NCI-H128 (cell line): ENCODE measurements at regions not wholly inside any gene's neighbourhood (a gene's known extent, or its start where the extent isn't known, plus 50 kb on each side); places are given as distances from the start of the nearest gene placed in this dataset.

Experiments
- DNase-seq: peaks from one replicate; lab custom pipeline; 2025; ENCODE audit not compliant: unreplicated experiment; lab: John Stamatoyannopoulos, UW

DNA sequence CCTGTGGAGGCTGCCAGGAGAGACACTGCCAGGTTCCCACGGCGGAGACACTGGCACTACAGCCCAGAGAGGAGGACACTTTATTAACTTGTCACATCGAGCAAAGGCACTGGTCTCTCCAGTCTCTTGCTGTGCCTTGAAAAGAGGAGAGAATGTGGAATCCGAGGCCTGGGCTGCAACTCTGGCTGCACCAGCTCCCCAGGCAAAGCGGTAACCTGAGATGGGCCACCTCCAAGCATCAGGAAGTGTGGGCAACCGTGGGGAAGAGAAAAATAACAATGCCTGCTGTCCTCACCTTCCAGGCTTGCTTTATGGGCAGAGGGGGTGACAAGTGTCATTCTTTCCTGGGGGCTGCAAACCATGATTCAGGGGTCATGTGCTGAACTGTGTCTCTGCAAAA, 91.6 kb upstream of the RGMA start:
- DNase-seq = no peak

DNA sequence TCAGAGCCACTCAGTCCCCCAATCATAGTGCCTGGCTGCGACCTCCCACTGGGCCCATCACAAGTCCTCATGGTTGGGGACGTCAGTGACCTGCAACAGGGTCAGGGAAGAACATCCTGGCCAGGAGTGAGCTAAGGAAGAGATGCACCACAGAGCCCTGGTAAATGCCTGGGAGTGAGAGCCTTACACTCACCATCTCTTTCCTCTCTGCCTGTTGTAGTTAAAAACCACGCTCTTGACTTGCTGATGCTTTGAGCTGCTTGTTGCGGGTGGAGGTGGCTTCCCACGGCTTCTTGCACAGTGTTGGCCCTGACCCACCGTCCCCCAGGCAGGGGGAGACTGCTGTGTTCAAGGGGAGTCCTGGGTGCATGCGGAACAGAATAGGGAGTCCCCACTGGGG, 91.1 kb upstream of the RGMA start:
- DNase-seq = no peak

DNA sequence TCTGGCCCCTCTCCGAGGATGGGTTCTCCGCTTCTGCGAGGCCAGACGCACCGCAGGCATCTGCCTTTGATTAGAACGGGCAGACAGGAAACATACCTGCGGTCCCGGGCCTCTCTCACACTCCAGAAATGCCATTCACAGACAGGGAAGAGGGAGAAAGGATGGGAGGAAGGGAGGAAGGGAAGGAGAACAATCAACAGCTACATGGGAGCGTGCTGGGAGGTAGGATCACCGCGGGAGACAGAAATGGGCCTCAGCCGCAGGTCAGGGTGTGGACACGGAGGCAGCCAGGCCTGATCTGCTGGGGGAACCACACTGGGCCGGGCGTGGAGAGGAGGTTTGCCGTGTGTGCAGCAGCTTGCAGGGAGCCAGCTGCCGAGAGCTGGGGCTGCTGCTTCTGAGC, 90.7 kb upstream of the RGMA start:
- DNase-seq = no peak

DNA sequence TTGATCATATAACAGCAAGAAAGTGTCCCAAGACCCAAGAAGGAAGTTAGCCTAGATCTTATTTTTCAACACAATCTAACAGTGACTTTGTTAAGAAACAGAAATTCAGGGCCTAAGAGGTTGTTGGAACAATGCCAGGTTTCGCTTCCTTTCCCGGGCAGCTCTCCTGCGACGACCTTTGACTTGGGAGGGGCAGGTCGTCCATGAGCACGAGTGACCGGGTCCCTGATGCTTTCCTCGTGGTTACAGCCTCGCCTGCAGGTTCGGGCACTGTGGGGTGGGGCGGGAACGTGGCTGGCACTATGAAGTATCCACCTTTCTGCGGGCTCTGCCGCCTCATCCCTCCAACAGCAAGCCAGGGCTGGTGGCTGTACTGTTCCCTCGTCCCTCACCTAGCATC, 90.1 kb upstream of the RGMA start:
- no peak for DNase-seq

DNA sequence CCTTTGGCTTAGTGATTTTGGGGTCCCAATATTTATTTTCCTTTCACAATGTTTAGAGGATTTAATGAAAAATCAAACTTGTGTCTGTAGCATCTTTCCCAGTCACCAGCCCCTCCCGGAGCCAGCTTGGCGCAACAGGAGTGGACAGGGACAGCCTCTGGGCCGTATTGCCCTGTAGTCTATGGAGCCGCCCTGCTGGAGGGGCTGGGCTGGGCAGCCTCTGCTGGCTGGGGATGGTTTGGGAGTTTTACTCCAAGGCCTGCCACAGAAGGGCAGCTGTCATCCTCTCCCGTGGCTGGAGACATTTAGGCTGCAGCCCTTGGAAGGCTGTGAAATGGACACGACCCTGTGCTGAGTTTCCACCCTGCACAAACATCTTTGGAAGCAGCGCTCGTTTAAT, 89.4 kb upstream of the RGMA start:
- no peak for DNase-seq

DNA sequence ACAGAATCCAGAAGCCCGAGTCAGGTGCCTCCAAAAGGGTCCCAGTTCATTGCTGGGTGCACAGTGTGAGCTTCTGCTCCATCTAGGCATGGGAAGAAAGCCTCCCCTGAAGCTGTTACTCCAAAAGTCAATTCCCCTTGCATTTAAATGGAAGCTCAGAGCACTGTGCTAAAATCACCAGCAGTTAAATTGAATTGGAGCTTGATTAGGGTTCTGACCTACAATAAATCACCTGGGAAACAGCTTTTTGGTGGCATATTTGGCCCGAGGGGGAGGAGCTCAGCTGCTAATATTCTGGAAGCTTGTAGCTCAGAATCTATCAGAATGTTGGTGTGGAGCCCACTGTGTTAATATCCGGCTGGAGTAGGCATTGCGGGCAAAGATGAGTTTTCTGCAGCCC, 87.1 kb upstream of the RGMA start:
- no peak for DNase-seq

DNA sequence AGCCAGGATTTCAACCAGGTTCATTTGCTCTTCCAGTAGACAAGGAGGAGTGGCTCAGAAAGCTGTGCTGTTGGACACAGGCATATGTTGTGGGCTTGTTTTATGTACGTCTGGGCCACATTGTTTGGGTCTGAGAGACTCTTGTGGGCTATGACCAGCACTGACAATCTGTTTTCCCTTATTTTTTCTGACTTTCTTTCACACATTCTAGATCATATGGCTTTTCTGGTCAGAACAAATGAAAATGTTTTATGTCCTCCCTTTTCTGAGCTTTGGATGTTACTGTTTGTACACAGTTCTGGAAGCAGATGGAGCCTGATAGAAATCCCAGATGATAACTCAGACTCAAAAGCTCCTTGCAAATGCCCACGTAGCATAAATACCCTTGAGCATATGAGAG, 85.8 kb upstream of the RGMA start:
- DNase-seq = no peak

DNA sequence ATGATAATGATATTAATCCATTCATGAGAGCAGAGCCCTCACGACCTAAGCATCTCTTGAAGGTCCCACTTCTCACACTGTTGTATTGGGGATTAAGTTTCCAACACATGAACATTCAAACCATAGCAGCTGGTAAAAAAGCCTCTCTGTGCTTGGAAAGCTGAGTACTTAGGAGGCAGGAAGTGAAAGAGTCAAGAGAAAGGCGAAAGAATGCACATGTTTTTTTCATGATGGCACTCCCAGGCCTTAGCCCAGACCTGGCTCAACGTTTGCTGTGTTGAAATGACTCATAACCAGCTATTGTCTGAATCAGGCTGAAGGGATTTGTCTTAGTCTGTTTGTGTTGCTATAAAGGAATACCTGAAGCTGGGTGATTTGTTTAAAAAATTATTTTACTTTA, 84.4 kb upstream of the RGMA start:
- DNase-seq = no peak

DNA sequence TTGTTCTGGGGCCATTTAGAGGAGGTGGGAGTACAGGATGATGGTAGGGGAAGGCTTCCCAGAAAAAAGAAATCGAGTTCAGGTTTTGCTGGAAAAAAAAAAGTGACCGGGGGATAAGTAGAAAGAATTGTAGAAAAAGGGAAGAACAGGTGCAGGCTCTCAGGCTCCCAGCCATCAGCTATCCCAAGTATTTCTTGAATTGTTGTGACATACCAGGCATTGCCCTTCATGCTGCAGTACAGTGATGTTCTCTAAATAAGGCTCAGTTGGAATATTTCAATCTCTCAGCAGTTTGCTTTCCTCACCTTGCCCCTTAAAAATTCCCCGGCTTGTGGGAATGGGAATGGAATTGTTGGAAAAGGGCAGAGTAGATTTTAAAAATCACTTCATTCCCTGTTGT, 82.5 kb upstream of the RGMA start:
- no peak for DNase-seq

DNA sequence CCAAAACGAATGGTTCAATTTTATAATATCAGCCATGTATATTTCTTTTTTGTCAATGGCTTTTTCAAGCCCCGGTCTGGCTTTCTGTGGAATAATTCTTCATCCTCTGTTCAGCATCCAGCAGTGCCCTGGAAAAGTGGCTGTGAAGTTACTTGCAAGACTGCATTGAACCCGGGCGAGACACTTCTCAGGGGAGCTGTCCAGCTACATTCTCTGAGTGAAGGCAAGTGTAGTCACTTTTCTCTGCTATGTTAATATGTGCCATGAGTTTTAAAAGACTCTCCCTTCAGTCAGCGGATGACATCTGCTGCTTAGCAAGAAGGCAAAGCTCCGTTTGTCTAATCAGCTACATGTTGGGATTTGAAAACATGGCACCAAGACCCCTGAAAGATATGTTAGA, 81.3 kb upstream of the RGMA start:
- DNase-seq = no peak

DNA sequence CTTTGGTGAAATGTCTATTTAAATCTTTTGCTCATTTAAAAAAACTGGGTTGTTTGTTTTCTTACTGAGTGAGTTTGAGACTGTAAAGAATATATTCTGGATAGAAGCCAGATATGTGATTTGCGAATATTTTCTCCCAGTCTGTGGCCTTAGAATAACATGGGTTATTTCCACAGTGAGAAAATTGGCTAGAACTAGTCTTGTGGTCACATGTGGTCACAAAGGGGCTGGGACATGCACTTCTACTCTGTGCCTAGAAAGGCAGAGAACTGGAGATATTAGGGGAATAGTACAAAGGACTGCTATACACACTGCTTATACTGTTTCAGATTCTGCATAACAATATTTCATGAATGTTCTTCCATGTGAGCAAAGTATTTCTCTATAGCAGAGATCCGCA, 79.9 kb upstream of the RGMA start:
- DNase-seq = no peak

DNA sequence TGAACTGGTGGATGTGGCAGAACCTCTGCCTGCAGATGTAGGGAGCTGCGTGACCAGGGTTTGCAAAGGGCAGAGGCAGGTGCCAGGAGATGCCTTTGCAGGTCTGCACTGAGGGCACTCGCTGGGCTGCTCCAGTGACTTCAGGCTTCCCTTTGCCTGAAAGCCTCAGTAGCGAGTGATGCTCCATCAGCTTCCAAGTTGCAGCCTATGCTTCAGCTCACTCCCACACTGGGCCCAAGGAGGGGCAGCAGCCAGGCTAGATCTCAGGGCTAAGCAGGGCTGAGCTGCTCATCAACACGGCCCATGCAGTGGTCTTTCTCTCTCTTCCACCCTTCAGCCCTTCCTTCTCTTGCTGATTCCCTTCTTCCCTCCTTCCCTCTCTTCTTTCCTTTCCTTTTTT, 78.3 kb upstream of the RGMA start:
- no peak for DNase-seq

DNA sequence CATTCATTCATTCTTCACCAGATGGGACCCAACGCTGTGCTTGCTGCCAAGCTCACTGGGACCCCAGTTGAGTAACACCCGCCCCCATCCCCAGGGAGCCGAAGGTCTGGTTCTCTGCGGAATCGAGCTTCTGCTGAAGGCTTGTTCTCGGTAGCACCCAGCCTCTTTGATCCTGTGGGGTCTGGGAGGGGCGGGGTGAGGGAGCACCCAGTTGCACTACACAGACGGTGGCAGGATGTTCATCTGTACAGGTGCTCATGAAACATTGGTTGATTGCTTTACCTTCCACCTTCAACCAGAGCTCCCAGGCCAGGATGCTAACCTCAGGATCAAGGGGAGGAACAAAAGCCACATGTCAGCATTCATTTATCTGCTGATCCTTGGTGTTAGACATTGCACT, 77.7 kb upstream of the RGMA start:
- no peak for DNase-seq

DNA sequence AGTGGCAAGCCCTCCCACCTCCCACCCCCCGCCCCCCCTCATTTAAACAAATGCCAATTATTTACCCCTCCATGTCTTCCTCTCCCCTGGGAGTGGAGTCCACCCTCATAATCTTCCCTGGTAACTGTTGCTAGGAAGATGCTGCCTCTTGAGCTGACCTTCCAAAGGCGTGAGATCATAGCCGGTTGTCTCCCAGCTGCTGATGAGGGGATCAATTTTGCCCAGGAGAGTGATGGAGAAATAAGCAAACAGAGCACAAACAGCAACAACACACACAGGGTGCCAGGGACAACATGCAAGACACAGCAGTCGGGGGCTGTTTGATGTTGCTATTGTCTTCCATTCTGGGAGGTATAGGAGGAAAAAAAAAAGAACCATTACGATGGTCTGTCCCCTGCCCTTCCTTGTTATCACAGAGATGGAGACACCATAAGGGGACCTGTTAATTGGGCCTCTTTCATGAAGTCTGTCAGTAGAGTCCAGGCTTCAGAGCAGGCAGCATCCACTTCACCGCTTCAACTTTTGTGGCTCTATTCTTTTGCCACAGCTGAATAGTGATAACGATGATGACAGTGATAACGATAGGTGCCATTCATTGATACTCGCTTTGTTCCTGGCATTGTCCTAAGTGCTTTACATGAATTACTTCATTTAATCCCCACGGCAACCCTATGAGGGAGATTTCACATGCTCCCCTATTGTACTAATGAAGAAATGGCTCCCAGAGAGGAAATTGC, 76.9 kb upstream of the RGMA start:
- no peak for DNase-seq

DNA sequence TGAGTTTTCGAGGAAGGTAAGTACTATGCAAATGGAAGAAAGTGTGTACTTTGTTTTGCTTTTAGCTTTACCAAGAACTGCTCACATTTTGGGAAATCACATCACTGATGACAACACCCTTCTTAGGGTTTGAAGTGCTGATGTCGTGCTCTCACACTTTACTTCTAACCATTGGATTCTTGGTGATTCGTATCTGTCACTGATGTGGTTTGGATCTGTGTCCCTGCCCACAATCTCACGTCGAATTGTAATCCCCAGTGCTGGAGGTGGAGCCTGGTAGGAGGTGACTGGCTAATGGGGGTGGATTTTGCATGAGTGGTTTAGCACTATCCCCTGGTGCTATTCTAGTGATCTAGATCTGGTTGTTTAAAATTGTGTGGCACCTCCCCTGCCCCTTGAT, 75.4 kb upstream of the RGMA start:
- DNase-seq = no peak

DNA sequence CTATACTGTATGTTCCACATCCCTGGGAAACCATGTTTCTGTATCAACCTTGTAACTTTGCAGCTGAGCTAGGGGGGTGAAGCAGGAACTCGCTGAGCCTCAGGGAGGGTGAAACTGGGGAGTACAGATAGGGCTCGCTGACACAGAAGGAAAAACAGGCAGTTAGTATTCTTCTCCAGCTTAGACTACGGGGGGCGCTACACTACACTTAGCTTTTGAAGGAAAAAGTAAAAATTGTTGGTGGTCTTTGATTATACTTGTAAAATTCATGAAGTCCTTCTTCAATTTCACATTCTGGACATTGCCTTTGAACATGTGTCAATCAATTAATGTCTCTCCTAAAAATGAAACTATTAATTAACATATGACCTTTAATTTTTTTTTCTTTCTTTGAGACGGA, 73.5 kb upstream of the RGMA start:
- no peak for DNase-seq

DNA sequence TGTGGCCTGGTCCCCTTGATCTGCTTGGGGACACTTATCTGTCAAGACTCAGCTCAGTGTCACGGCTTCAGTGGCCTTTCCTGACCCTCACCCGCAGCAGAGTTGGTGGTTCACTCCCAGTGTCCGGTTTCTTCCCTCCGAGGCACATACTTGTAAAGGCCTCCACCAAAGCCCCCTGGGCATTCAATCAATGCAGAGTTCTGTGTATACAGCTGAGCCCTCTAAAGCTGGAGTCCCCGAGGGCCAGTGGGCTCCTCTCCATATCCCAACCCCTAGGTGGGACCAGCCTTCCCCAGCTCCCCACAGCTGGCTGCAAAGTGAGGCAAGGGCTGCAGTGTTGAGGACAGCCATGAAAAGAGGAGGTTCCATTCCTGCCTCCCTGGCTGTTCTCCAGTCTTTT, 70.9 kb upstream of the RGMA start:
- no peak for DNase-seq

DNA sequence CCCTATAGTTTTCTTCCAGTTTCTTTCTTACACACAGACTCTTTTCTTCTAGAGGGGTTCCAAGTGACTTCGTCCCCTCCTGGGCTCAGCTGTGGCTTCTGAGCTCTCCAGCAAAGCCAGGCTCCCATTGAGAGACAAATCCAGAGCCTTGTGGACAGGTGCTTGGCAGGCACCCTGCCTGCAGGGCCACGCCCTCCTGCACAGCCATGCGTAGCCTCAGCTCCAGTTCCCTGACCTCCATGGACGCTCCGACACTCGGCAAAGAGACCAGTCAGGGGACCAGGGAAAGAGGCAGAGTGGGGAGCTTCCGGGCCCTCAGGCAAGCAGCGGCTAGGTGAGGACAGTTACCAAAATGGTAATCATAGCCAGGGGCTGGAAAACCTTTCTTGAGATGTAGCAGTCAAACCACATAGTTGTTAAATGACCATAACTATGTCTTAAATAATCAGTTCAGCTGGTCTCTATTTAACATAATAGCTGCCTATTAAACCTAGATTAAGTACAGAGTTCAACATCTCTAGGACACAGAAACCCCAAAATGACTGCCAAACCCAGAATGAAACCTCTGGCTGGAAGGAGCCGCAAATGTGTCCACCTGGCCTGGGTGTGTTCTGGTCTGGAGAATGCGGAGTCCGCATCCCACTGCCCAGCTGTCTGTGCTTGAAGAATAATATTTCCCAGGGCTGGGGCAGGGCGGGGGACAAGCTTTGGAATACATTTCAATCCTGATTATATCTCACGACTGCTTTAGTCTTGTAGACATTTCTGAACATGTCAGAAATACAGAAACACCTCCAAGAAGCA, 69.3 kb upstream of the RGMA start:
- no peak for DNase-seq

DNA sequence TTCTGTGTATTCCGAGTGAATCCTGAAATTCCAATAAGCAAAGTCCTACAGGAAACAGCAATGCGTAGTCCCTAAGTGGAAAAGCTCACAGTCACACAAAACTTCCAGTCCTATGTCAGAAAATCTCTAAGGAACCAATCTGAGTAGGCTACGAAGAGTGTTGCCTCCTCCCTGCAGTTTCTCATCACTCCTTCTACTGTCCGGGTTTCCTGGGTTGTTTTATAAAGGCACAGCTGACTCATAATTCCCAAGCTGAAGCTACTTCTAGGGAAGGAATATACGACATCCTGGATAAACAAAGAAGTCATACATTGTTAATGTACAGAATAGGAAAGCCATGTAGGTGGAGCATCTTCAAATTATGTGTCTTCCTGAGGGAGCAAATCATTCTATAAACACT, 65.7 kb upstream of the RGMA start:
- DNase-seq = no peak

DNA sequence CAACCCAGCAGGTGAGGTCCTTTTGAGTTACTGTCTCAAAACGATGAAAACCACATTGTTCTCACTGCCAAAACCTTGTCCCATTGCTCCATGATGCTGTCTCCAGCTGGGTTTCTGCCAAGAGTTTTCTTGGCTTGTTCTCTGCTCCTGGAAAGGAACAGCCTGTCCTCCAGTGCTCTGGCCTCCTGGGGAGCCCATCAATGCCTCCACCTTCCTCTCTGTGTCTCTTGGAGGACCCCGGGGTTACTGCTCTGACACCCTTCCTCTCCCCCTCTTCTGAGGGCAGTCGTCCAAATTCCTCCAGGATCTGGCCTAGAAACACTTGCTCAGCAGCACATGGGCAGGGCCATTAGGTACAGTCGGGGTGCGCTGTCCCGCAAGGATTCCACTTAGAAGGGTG, 63.9 kb upstream of the RGMA start:
- DNase-seq = no peak

DNA sequence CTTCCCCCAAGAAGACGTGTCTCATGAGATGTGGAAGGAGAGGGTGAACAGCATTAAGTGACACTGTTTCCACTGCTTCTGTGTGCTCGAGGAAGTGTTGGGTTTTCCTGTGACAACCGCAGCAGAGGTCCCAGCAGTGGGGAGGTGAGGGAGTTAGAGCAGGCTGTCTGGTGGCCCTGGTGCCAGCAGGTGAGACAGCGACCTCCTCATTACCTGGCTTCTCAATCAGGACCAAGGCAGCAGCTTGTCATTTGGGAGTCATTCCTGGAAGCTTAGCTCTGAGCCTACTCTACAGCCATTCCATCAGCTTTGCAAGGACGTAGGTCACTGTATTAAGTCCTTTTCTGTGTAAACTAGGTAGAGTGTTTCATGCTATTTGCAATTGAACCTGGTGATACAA, 63.3 kb upstream of the RGMA start:
- no peak for DNase-seq

DNA sequence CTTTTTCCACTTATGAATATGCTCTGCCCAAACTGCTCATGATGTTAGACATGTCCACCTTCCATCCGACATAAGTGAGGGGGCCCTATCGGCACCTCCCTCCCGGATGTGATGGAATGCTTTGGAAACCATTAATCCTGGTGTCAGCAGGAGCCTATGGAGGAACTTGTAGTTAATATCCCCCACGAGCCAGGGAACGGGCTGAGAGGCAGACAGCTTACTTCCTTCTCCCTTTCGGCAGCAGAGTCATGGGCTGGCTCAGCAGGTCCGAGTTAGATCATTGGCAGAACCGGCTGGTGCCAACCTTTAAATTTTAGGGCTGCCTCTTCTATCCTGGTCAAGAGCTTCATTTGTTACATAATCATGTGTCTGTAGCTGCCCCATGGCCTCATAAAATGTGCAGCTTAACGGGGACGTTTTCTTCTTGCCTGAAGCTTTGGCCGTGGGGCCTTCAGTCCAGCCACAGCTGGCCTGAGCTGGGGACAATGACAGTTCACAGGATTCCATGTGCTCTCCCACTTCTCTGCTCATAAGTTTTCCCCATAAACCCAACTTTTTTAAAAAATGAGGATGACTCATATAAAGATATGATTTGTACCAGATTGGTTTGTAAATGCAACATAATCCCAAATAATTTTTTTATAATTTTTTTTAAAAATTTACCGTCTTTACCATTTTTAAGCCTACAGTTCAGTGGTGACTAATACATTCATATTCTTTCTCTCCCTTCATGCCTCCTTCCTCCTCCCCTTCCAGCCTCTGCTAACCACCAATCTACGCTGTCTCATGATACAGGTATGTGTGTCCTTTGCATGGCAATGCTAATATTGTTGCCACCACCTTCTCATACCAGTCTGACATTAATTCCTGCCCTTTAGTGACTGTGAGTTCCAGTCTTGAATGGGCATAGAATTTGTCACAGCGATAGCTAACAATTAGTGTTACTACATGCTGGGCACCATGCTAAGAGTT, 62.2 kb upstream of the RGMA start:
- no peak for DNase-seq
